ENCODE measurements at regions not wholly inside any gene's neighbourhood (a gene's known extent, or its start where the extent isn't known, plus 50 kb on each side); places are given as distances from the start of the nearest gene placed in this dataset.
A peak's percentile ranks its signal among the peaks of the same experiment; 100 is the strongest.

- DNase-seq = no peak
These were observed 301.7 kb upstream of the IRX5 start for GRCh38 chr16:54628796-54629625.

GRCh38 chr16:54627616-54628015, 303.0 kb upstream of the IRX5 start:
- no peak for DNase-seq

GRCh38 chr16:54623636-54624035, 307.0 kb upstream of the IRX5 start:
- DNase-seq = no peak

- DNase-seq = no peak
These were observed 310.5 kb upstream of the IRX5 start for GRCh38 chr16:54620197-54620596.

DNA sequence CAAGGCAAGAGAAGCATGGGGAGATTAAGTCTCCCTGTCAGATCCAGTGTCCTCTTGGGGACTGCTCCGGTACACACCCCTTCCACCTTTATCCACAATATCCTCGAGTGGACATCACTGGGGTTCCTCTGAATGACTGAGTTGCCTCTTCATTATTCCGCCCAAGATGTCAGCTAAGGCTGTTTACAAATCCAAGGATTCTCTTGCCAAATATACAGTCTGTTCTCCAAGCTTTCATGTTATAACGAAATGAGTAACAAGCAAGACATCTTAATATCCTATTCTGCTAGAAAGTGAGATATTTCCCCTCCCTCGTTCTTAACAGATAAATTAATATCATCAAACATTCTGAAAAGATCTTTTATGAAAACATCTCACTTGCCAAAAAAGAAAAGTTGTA, 314.1 kb upstream of the IRX5 start:
- no peak for DNase-seq

DNA sequence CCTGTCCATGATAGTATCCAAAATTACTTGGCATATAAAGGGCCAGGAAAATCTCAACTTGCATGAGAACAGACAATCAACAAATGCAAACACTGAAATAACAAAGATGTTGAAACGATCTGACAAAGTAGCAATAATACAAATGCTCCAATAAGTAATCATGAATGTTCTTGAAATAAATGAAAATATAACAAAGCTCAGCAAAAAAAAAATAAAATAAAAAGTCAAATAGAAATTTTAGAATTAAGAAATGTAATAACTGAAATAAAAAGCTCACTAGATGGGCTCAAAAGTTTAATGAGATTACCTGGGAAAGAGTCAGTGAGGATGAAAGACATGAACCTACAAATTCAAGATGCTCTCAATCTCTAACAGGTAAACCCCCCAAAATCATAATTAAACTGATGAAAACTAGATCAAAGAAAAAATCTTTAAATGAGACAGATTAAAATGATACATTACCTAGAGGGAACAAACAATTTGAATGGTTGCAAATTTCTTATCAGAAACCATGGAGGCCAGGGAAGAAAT, 319.0 kb upstream of the IRX3 start:
- no peak for DNase-seq

DNA sequence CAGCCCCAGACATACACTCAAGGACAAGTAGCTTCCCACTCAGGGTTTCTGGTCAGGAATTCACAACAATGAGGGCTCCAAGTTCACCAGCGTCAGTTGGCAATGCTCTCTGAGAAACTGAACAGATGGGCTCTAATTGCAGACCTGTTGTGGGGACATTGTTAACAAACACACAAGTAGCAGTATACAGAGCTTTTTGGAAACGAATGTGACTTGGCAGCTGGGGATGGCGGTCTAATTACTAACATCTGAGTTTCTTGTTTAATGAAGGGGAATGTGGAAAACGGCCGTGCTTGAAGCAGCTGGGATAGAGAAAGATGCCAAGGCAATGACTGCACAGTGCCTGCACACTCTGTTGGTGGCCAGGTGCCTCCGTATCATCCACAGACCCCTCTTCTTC, 316.1 kb upstream of the IRX3 start:
- peak; percentile 20 for DNase-seq

DNA sequence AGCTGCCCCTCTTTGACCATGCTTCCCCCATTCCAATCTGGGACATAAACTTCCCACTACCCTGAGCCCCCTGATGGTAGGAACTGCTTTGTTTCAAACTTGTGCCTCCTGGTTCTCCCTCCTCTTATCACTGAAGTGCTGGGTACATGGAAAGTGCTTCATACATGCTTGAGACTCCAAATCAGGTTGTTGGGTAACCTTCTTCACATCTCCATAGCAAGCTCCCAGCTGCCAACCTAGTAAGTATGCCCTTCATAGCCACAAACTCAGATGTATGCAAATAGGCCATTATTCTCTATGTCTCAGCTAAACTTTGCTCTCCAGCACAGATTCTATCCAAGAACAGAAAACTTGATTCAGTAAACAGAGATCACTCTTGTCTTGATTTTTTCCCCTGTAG, 310.6 kb upstream of the IRX3 start:
- DNase-seq = no peak

DNA sequence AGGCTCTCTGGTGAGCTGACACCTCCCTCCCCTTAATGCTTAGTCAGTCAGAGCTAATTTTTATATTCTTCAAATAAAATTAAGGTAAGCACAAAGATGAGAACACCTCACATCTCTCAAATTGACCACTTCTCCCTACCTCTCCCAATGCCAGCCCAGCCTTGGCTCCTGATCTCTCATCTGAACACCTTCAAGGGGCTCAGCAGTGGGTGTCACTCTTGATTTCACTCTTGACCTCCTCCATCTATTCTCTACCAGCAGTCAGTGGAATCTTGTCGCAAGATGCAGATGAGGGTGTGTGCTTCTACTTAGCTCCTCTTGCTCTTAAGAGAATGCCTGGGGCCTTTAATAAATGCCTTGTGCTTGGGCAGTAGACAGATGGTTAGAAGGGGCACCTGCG, 309.0 kb upstream of the IRX3 start:
- no peak for DNase-seq

- no peak for DNase-seq
These were observed 308.2 kb upstream of the IRX3 start for GRCh38 chr16:54594601-54595391.

DNA sequence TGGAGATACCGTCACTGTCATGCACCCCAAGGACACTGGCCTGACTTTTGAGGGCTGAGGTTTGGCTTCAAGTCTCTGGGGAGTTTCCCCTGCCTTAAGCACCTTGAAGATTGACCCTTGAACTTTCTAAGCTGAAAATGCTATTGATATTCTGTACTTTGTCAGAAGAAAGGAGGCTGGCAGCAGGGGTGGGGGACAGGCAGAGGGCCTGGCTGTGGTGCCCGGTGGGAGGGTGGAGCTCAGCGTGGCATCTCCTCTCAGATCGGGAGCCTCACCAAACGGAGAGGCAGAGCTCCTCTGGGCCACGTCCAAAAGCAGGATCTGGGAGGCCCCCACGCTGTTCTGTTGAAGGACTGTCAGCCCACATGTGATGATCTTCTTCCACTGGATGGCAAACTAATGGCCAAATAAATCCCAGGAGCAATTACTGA, 305.2 kb upstream of the IRX3 start:
- DNase-seq = no peak

DNA sequence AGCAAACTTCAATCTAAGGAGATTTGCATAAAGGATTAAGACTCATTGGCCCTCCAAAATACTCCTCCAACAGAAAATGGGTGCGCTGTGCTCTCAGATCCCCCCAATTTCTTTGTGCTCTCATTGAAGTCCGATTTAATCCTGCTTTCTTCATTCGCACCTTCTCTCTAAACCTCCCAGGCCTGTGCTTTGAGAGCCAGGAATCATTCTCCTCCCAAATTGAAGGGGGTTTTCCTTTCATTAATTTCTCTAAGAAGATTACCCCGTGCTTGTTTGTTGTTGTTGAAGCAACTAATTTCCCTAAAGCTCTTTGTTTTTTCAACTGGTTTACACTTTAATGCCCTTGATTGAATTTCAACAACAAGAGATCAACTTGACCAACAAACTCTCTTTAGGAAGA, 304.2 kb upstream of the IRX3 start:
- no peak for DNase-seq

- no peak for DNase-seq
These were observed 302.7 kb upstream of the IRX3 start for GRCh38 chr16:54589326-54589725.

DNA sequence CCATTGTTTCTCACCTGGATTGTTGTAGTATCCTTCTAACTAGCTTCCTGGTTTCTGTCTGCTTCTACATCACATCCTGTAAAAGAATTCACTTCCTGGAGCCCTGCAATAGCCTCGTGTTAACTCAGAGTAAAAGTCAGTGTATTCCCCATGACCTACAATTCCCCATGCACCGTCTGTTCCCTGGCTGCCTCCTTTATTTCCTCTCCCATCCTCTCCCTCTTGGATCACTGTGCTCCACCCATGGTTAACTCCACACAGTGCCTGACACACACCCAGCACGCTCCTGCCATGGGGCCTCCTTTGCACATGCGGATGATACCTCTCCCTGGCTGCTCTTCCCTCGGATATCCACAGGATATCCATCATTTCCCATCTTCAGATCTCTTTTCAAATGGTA, 301.4 kb upstream of the IRX3 start:
- DNase-seq = no peak

DNA sequence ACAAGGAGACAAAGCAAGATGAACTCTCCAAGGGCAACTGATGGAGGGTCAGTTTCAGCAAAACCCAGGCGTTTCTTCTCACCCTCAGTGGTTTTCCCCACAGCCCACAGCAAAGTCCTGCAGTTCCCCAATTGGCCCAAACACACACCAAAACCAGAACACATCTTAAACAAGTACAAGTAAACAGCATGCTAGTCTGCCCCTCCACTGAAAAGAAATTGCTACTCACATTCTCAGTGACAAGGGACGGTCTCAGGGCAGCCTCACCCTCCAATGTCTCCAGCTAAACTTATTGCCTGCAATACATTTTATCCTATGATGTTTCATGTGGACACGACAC, 300.6 kb upstream of the IRX3 start:
- no peak for DNase-seq

- no peak for DNase-seq
These were observed 300.0 kb upstream of the IRX3 start for GRCh38 chr16:54586474-54587175.

DNA sequence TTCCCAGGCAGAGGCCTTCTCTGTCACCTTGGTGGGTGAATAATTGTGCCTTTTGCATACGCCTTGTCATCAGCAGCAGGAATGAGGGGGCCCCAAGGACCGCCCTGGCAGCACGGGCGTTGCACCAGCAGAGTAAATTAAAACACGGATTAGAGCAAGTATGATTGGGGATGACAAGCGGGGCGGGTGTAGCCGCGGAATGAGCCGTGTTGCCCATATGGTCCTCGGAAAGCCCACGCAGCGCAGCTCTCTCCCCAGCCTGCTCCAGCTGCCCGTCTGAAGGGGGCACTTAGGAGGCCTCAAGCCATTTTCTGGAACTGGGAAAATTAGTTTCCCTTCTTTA, 299.4 kb upstream of the IRX3 start:
- DNase-seq = no peak

DNA sequence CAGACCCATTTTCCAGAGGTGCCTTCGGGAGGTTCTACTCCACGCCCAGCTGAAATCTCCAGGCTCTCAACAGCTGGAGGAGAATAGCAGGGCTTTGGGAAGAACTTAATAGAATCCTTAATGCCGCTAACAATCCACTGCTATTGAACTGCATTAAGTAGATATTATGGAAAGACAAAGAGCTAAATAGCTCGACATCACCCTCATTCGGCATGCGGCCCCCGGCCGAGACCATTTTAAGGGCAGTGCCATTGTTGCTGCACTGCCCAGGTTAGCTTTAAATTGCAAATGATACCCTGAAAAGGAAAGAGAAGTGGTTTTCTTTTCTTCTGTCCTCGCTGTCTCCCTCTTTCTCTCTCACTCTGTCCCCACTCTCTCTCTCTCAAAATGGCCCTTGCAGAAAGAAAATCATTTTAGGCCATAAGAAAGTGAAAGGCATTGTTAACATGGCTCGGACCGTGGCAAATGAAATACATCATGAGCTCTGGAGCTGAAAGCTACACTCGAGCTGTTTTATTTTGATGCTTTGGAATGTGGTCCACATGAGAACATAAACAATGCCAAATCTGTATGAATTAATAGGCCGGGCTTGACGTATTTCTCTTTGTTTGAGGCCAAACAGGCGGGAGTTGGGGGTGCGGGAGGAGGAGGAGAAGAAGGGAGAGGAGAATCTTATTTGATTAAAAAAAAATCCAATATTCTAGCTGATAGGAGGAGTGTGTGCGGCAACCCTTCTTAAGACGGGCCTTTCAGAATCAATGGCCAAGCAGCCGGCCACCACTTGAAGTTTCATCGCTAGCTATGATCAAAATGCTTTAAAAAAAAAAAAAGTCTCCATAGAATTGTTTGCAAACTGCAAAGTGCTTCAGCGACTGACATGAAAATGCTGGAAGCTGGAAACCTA, 298.8 kb upstream of the IRX3 start:
- DNase-seq = no peak

- DNase-seq = no peak
These were observed 297.5 kb upstream of the IRX3 start for GRCh38 chr16:54584121-54584520.

- DNase-seq = no peak
These were observed 296.2 kb upstream of the IRX3 start for GRCh38 chr16:54582631-54583250.

GRCh38 chr16:54579106-54579728, 292.6 kb upstream of the IRX3 start:
- no peak for DNase-seq

Measured in muscle of arm (tissue), 1 donor.